Hindlimb muscle (tissue), 1 donor: ENCODE measurements at regions not wholly inside any gene's neighbourhood (a gene's known extent, or its start where the extent isn't known, plus 50 kb on each side); places are given as distances from the start of the nearest gene placed in this dataset.
"Not testable (repeated sequence)": the region's sequence is repeated elsewhere in the genome, so short reads cannot be mapped to it uniquely, and the experiment has no call there.

Experiments used
- DNase-seq: peaks from one replicate; pipeline ENCODE4 v3.0.0-alpha.2; 2013

- DNase-seq, result no peak
Observed at GRCh38 chr4:43089730-43090129, 197.2 kb downstream of the GRXCR1 start.

DNA sequence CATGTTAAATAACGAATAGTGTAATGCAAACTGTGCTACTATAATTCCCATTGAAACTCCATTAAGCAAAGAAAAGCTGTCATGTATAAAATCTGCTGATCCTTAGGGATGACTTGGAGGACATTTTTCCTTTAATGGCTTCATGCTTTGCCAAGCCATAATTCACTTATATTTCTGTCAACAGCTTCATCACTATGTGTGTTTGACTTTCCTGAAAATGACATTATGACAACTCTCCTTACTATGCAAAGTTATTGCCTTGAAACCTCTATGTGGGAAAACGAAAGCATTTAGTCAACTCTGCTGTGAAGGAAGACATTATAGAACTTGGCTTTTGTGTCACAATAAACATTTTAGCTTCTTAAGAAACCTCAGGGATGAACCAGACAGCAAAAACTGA is 210.5 kb downstream of the GRXCR1 start:
- no peak for DNase-seq

GRCh38 chr4:43112139-43112538 is 219.6 kb downstream of the GRXCR1 start:
- DNase-seq, result no peak

DNA sequence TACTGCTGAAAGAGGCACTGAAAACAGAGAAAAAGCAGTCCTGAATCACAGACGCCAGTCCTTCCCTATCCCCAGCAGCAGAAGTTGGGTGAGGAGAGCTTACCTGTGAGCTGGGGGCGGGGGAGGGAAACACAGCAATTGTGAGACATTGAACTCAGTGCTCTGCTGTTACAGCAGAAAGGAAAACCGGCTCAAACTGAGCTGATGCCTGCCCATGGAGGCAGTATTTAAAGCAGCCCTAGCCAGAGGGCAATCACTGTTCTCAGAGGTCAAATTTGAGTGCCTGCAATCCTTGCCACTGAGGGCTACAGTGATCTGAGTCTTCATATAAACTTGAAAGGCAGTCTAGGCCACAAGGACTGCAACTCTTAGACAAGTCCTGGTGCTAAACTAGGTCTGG is 220.7 kb downstream of the GRXCR1 start:
- DNase-seq, result no peak

GRCh38 chr4:43126595-43126994 is 234.1 kb downstream of the GRXCR1 start:
- DNase-seq, result no peak

DNA sequence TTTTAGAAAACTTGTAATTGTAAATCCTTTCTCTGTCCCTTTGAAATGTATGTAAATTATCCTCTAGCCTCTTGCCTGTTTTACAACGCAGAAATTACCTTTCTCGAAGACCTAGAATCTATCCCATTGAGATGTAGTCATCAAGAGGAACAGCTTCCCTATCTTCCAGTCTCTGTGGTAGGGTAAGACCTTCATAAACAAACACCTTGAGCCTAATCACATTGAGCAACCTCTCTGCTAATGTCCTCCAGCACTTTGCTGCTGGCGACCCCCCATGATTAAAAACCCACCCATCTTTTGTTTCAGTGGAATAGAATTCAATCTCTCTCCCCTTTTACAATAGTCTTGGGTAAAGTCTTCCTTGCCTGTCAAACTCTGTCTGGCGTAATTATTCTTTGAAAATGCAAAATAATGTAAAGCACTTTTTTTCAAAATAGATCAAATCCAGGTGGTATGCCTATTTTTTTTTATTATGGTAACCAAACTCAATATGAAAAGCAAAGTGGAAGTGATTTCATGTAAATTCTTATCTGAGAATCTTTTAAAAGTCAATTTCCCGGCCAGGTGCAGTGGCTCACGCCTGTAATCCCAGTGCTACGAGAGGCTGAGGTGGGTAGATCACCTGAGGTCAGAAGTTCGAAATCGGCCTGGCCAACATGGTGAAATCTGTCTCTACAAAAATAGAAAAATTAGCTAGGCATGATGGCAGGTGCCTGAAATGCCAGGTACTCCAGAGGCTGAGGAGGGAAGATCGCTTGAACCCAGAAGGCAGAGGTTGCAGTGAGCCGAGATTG is 237.9 kb downstream of the GRXCR1 start:
- no peak for DNase-seq

- DNase-seq, result peak; percentile 38
Observed at GRCh38 chr4:43132010-43132582, 239.6 kb downstream of the GRXCR1 start.

DNA sequence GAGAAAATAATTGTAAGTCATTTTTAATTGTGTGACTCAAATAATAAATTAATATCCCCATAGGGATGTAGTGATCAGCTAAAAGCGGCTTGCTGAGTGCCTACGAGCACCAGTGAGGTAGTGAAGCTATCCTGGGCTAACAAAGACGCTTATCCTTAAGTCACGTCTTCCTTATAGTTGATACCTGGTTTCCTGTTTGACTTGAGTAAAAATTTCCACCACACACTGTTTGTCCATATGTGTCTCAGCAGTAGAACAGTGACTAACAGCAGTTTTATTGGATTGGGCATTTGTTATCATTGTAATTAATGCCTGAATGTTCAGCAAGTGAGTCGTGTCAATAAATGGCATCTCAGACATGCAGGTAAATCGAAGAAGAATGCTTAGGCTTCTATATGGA is 241.1 kb downstream of the GRXCR1 start:
- DNase-seq, result no peak

DNA sequence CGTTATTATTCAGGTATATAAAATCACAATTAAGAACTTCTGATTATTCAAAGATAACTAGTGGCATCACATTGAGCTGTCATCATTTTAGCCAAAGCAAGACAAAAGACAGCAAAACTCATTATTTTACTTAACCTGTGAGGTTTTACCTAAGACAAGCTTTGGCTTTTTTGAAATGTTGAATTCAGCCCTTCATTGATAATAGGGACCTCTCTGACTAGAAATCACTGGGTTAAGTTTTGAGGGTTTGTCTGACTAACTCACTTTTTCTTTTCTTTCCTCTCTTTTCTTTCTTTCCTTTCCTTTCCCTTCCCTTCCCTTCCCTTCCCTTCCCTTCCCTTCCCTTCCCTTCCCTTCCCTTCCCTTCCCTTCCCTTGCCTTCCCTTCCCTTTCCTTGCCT is 244.2 kb downstream of the GRXCR1 start:
- no peak for DNase-seq

DNA sequence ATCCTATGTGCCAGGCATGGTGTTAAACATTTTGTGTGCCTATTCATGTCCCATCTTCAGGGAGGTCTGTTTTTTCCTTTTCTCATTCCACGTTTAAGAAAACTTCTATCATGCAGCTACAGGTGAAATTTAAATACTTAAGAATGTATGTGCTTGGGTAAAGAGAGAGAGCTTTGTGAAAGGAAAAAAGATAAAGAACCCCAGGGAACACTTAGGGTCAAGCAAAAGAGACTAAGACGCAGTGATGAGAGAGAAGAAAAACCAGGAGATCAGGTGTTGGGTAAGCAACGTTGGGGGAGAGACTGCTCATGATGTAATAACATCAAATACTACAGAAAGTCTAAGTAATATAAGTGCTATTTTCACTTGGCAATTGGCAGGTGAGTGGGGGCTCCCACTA is 253.7 kb downstream of the GRXCR1 start:
- DNase-seq, result no peak

- DNase-seq, result no peak
Observed at GRCh38 chr4:43148481-43148880, 256.0 kb downstream of the GRXCR1 start.

DNA sequence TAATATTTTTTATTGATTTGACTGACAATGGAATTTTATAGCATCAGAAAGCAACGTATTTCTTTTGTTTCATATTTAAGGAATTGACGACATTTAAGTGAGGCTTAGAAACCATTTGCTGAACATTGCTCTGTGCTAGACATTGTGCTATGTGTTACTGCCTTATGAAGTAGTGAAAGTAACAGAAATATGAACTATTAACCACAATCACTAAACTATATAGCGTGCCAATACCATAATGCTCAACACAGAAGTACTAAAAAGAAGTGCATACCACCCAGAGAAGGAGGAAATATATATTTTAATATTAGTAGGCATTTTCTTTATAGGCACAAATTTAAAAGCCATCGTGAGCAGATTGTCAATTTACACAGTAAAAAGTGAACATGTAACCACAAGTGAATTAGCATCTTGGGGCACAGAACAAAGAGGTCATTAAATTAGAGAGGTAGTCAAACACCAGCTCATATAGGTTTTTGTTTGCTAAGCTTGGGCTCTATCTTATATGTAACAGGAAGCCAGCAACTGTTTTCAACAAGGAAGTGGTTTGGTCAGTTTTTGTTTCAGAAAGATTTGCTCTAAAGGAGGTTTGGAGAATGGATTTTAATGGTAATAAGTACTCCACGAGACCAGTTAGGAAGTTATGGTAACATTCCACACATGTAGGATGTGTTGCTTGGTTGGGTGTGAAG is 270.7 kb downstream of the GRXCR1 start:
- DNase-seq, result no peak

DNA sequence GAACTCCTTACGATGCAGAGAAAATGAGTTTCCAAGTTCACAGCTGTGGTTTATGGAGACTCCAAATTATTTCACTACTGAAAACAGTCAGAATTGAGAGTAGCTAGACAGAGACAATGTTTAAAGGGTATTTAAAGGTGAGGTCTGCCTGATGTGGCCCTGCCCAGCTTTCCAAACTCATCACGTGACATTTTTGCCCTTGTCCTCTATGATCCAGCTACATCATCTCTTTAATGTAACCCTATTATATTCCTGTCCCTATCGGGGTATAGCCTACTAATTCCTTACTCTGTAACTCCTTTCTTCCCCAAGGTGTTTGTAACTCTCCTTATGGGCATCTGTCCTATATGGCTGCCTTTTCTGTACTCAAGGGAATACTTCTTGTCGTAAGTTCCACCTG is 297.2 kb downstream of the GRXCR1 start:
- DNase-seq, result no peak

- not testable (repeated sequence) for DNase-seq
Observed at GRCh38 chr4:43212576-43212975, 320.1 kb downstream of the GRXCR1 start.

GRCh38 chr4:43223820-43224219 is 331.3 kb downstream of the GRXCR1 start:
- DNase-seq, result no peak

- DNase-seq, result no peak
Observed at GRCh38 chr4:43224559-43224958, 332.0 kb downstream of the GRXCR1 start.

DNA sequence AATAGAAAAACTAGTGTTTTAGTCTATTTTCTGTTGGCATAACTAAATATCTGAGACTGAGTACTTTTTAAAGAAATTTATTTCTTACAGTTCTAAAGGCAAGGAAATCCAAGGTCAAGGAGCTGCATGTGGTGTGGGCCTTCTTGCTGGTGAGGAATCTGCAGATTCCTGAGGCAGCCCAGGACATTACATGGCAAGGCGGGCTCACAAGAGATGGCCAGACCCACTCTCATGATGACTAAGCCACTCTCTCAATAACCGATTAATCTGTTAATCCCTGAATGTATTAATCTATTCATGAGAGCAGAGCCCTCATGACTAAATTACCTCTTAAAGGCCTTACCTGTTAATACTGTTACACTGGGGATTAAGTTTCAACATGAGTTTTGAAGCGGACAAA is 340.8 kb downstream of the GRXCR1 start:
- DNase-seq, result no peak

DNA sequence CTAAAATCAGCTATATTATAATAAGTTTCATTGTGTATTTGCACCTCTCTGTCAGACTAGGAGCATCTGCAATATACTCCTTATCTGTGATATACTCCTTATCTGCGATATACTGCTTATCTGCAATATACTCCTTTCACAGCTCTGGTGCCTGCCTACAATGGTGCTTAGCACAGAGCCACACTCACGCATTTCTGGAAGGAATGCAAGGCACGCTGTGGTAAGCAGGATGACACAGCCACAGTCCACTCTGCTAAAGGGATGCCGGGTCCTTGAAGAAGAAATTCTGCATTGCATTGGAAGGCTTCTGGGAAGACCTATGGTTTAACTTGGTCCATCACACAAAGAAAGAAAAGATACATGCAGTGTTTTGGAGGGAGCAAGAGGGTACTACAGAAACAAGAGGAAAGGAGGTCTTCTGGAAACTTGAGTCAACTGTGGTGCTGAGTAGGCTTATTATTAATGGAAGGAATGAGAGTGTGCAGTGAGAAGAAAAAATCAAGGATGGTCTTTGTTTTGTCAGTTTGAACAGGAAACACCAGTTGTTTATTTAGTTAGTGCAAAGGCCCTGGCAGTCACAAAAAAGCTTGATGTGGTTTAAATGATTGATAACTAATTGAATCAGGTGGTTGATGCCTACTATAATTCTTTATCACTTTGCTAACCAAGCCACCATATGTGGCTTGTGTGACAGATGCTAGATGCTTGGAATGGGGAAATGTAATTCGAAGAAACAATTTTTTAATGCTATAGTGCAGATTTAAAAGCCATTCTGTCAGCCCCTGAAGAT is 342.3 kb downstream of the GRXCR1 start:
- no peak for DNase-seq

DNA sequence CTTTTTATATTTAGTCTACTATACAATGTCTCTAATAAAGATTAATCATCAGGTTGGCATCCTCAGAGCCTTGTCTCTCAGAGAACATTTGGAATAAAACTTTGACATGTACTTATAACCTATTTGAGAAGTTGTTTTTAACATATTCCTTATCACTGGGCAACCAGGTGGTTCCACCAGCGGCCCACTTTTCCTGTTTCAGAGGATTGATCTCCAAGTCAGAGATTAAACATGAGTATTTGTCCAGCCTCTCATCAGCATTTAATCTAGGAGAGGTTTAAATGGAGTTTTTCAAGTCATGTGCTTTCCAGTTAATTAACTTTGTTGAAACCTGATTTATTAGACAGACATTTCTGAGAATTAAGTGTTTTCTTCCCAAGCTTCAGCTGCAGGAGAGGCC is 345.5 kb downstream of the GRXCR1 start:
- DNase-seq, result no peak

GRCh38 chr4:43238585-43238984 is 346.1 kb downstream of the GRXCR1 start:
- no peak for DNase-seq

- DNase-seq, result no peak
Observed at GRCh38 chr4:43241104-43241503, 348.6 kb downstream of the GRXCR1 start.

- DNase-seq, result no peak
Observed at GRCh38 chr4:43242606-43243005, 350.1 kb downstream of the GRXCR1 start.
